SJSA1 (cell line): ENCODE measurements at regions not wholly inside any gene's neighbourhood (a gene's known extent, or its start where the extent isn't known, plus 50 kb on each side); places are given as distances from the start of the nearest gene placed in this dataset.

ENCODE experiments used
- DNase-seq, 2 experiments: peaks; one replicate each; pipeline ENCODE4 v3.0.0-alpha.2; 2015 to 2020; ENCODE audit warnings: low spot score in 2 of 2, low read depth in 1 of 2
- H3K27ac ChIP-seq: fragments of 250-450 bp; sonication (Bioruptor Pico); 2 replicates; pipeline ENCODE4 v1.5.1; 2020; ENCODE audit warnings: mild to moderate bottlenecking, moderate library complexity
- H3K27me3 ChIP-seq: fragments of 250-450 bp; sonication (Bioruptor Pico); replicated peaks from 2 replicates; pipeline ENCODE4 v1.5.1; 2020; ENCODE audit warnings: mild to moderate bottlenecking, moderate library complexity
- H3K36me3 ChIP-seq: fragments of 250-450 bp; sonication (Bioruptor Pico); 2 replicates; pipeline ENCODE4 v1.5.1; 2020; ENCODE audit warnings: mild to moderate bottlenecking
- H3K4me1 ChIP-seq: fragments of 250-450 bp; sonication (Bioruptor Pico); replicated peaks from 2 replicates; pipeline ENCODE4 v1.6.1; 2021; ENCODE audit warnings: mild to moderate bottlenecking
- H3K4me3 ChIP-seq: fragments of 250-450 bp; sonication (Bioruptor Pico); 2 replicates; pipeline ENCODE4 v1.5.1; 2020; ENCODE audit warnings: mild to moderate bottlenecking
- H3K9me3 ChIP-seq: fragments of 250-450 bp; sonication (Bioruptor Pico); replicated peaks from 2 replicates; pipeline ENCODE4 v1.5.1; 2020; ENCODE audit warnings: mild to moderate bottlenecking

GRCh38 chr5:143491646-143492045, 88.2 kb upstream of the NR3C1 start:
- Histone ChIP-seq H3K27me3 (no peaks in the 10 kb centered on the region), H3K36me3 (no peaks in the 10 kb centered on the region), H3K9me3 (no peaks in the 10 kb centered on the region), H3K27ac (no peak overlapping the region), H3K4me1 (no peaks in the 10 kb centered on the region), H3K4me3 (no peak overlapping the region)
- no peak for DNase-seq

- DNase-seq, result no peak
- no peaks in the 10 kb centered on the region for H3K9me3 ChIP-seq
- no peak overlapping the region for H3K27ac ChIP-seq
- H3K4me3 ChIP-seq, result no peak overlapping the region
- H3K4me1 ChIP-seq, result no peaks in the 10 kb centered on the region
- no peaks in the 10 kb centered on the region for H3K36me3 ChIP-seq
- no peaks in the 10 kb centered on the region for H3K27me3 ChIP-seq
Measured at GRCh38 chr5:143488381-143488780, 84.9 kb upstream of the NR3C1 start.

GRCh38 chr5:143484601-143485000, 81.1 kb upstream of the NR3C1 start:
- H3K4me1 ChIP-seq, result no peaks in the 10 kb centered on the region
- H3K36me3 ChIP-seq, result no peaks in the 10 kb centered on the region
- H3K27ac ChIP-seq, result no peak overlapping the region
- no peak overlapping the region for H3K4me3 ChIP-seq
- no peaks in the 10 kb centered on the region for H3K9me3 ChIP-seq
- DNase-seq, result no peak
- H3K27me3 ChIP-seq, result no peaks in the 10 kb centered on the region

GRCh38 chr5:143481697-143482531, 78.4 kb upstream of the NR3C1 start:
- Histone ChIP-seq H3K27me3 (no peaks in the 10 kb centered on the region), H3K4me1 (no peaks in the 10 kb centered on the region), H3K27ac (no peak overlapping the region), H3K9me3 (no peaks in the 10 kb centered on the region), H3K36me3 (no peaks in the 10 kb centered on the region), H3K4me3 (no peak overlapping the region)
- no peak for DNase-seq

- Histone ChIP-seq H3K36me3 (no peaks in the 10 kb centered on the region), H3K4me1 (no peaks in the 10 kb centered on the region), H3K9me3 (no peaks in the 10 kb centered on the region), H3K4me3 (no peak overlapping the region), H3K27ac (no peak overlapping the region), H3K27me3 (no peaks in the 10 kb centered on the region)
- no peak for DNase-seq
Measured at GRCh38 chr5:143480001-143480400, 76.5 kb upstream of the NR3C1 start.

- DNase-seq, result no peak
- Histone ChIP-seq H3K4me3 (no peak overlapping the region), H3K27ac (no peak overlapping the region), H3K9me3 (no peaks in the 10 kb centered on the region), H3K36me3 (no peaks in the 10 kb centered on the region), H3K4me1 (no peaks in the 10 kb centered on the region), H3K27me3 (no peaks in the 10 kb centered on the region)
Measured at GRCh38 chr5:143479394-143479793, 75.9 kb upstream of the NR3C1 start.

GRCh38 chr5:143476601-143477211, 73.2 kb upstream of the NR3C1 start:
- Histone ChIP-seq H3K4me1 (peaks cover 12% of the 10 kb centered on the region), H3K36me3 (no peaks in the 10 kb centered on the region), H3K9me3 (no peaks in the 10 kb centered on the region), H3K4me3 (no peak overlapping the region), H3K27me3 (no peaks in the 10 kb centered on the region), H3K27ac (no peak overlapping the region)
- no peak for DNase-seq

GRCh38 chr5:143474616-143475015, 71.1 kb upstream of the NR3C1 start:
- peaks cover 21% of the 10 kb centered on the region for H3K4me1 ChIP-seq
- no peak overlapping the region for H3K27ac ChIP-seq
- no peak for DNase-seq
- H3K9me3 ChIP-seq, result no peaks in the 10 kb centered on the region
- no peak overlapping the region for H3K4me3 ChIP-seq
- no peaks in the 10 kb centered on the region for H3K36me3 ChIP-seq
- H3K27me3 ChIP-seq, result no peaks in the 10 kb centered on the region

GRCh38 chr5:143473481-143473880, 70.0 kb upstream of the NR3C1 start:
- no peak for DNase-seq
- no peaks in the 10 kb centered on the region for H3K9me3 ChIP-seq
- no peak overlapping the region for H3K4me3 ChIP-seq
- H3K27me3 ChIP-seq, result no peaks in the 10 kb centered on the region
- no peak overlapping the region for H3K27ac ChIP-seq
- peaks cover 21% of the 10 kb centered on the region for H3K4me1 ChIP-seq
- H3K36me3 ChIP-seq, result no peaks in the 10 kb centered on the region

- Histone ChIP-seq H3K4me3 (no peak overlapping the region), H3K4me1 (peaks cover 21% of the 10 kb centered on the region), H3K9me3 (no peaks in the 10 kb centered on the region), H3K36me3 (no peaks in the 10 kb centered on the region), H3K27ac (no peak overlapping the region), H3K27me3 (no peaks in the 10 kb centered on the region)
- peak in 1 of 2 experiments; percentile 11 for DNase-seq
Measured at GRCh38 chr5:143472576-143472975, 69.1 kb upstream of the NR3C1 start.

GRCh38 chr5:143471666-143472464, 68.4 kb upstream of the NR3C1 start:
- Histone ChIP-seq H3K4me1 (peaks cover 21% of the 10 kb centered on the region), H3K27ac (no peak overlapping the region; the same call in 1 of the 2 replicates), H3K27me3 (no peaks in the 10 kb centered on the region), H3K36me3 (no peaks in the 10 kb centered on the region), H3K9me3 (no peaks in the 10 kb centered on the region), H3K4me3 (no peak overlapping the region)
- DNase-seq, result no peak

- Histone ChIP-seq H3K36me3 (no peaks in the 10 kb centered on the region), H3K4me1 (peaks cover 21% of the 10 kb centered on the region), H3K27me3 (no peaks in the 10 kb centered on the region), H3K27ac (no peak overlapping the region), H3K9me3 (no peaks in the 10 kb centered on the region), H3K4me3 (no peak overlapping the region)
- peak; percentile 57 to 60 for DNase-seq
Measured at GRCh38 chr5:143471041-143471509, 67.6 kb upstream of the NR3C1 start.

GRCh38 chr5:143470120-143470519, 66.6 kb upstream of the NR3C1 start:
- no peaks in the 10 kb centered on the region for H3K9me3 ChIP-seq
- H3K27me3 ChIP-seq, result no peaks in the 10 kb centered on the region
- no peak for DNase-seq
- no peaks in the 10 kb centered on the region for H3K36me3 ChIP-seq
- H3K4me3 ChIP-seq, result no peak overlapping the region
- H3K27ac ChIP-seq, result no peak overlapping the region
- peaks cover 21% of the 10 kb centered on the region for H3K4me1 ChIP-seq

GRCh38 chr5:143469125-143469524, 65.6 kb upstream of the NR3C1 start:
- H3K27ac ChIP-seq, result no peak overlapping the region
- H3K27me3 ChIP-seq, result no peaks in the 10 kb centered on the region
- H3K9me3 ChIP-seq, result no peaks in the 10 kb centered on the region
- H3K4me3 ChIP-seq, result no peak overlapping the region
- no peaks in the 10 kb centered on the region for H3K36me3 ChIP-seq
- DNase-seq, result no peak
- peaks cover 21% of the 10 kb centered on the region for H3K4me1 ChIP-seq
